ENCODE measurements at regions not wholly inside any gene's neighbourhood (a gene's known extent, or its start where the extent isn't known, plus 50 kb on each side); places are given as distances from the start of the nearest gene placed in this dataset.

DNA sequence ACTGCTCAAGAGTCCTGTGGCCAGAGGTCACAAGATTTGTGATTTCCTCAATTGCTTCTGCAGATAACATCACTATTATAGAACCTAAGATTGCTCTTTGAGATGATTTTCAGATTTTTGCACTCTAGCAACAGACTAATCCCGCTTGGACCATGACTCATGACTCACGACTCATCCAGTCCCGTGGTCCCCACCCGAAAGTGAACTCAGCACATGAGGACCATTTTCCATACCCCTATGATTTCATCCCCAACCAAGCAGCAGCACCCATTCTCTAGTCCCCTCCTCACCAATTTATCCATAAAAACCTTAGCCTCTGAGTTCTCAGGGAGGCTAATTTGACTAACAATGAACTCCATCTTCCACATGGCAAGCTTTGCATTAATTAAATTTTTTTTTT is 106.3 kb upstream of the ALCAM start:
- Mint-ChIP-seq H3K4me1 (no peaks in the 10 kb centered on the region), H3K27me3 (ENCODE audit: low read depth in 2 of 2) (no peaks in the 10 kb centered on the region), H3K36me3 (no peaks in the 10 kb centered on the region), H3K4me3 (no peak overlapping the region), H3K9me3 (peaks cover 0 to 8% of the 10 kb centered on the region in 2 donors), H3K27ac (no peak overlapping the region)
- DNase-seq (no peak), ATAC-seq (no peak)
- H3K4me1 ChIP-seq (ENCODE audit: control insufficient read depth, insufficient read depth, low read length): no peaks in the 10 kb centered on the region
- TF ChIP-seq, protein P1, sequence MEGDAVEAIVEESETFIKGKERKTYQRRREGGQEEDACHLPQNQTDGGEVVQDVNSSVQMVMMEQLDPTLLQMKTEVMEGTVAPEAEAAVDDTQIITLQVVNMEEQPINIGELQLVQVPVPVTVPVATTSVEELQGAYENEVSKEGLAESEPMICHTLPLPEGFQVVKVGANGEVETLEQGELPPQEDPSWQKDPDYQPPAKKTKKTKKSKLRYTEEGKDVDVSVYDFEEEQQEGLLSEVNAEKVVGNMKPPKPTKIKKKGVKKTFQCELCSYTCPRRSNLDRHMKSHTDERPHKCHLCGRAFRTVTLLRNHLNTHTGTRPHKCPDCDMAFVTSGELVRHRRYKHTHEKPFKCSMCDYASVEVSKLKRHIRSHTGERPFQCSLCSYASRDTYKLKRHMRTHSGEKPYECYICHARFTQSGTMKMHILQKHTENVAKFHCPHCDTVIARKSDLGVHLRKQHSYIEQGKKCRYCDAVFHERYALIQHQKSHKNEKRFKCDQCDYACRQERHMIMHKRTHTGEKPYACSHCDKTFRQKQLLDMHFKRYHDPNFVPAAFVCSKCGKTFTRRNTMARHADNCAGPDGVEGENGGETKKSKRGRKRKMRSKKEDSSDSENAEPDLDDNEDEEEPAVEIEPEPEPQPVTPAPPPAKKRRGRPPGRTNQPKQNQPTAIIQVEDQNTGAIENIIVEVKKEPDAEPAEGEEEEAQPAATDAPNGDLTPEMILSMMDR (IDR thresholded peaks at IDR 0.05): no peak
- H3K4me3 ChIP-seq (ENCODE audit: low read length): no peak overlapping the region
- WGBS (ENCODE audit: insufficient coverage): 86% methylated on average over 4 of the region's 4 CpGs
- H3K9me3 ChIP-seq (ENCODE audit: control insufficient read depth, insufficient read depth, low read length): no peaks in the 10 kb centered on the region
- H3K36me3 ChIP-seq (ENCODE audit: control insufficient read depth, insufficient read depth, low read length): no peaks in the 10 kb centered on the region
- intact Hi-C loops (cut with micrococcal nuclease): no loop called here
- H3K27me3 ChIP-seq (ENCODE audit: control insufficient read depth, insufficient read depth, low read length): no peaks in the 10 kb centered on the region
- H3K27ac ChIP-seq (ENCODE audit: low read length): no peak overlapping the region

DNA sequence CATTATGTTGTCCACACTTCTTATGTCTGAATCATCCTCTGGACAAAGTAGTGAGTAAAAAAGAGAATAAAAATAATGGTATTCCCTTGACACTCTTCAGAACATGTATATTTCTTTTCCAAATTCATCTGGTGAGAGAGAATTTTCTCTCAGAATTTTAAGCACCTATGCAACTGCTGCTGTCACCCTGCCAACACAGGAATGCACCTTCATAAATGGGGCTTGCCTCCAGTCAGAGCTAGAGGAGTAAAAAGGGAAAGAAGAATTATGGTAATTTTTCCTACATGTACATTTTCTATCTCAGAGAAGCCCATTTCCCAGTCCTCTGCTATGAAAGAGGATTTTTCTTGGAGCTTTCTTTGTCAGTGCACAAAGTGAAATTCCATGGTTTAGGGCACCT is 92.2 kb upstream of the ALCAM start:
- no peak for ATAC-seq
- TF ChIP-seq, protein P1 (IDR thresholded peaks at IDR 0.05): no peak
- no peaks in the 10 kb centered on the region for H3K27me3 ChIP-seq (ENCODE audit: control insufficient read depth, insufficient read depth, low read length)
- intact Hi-C loops (cut with micrococcal nuclease): no loop called here
- no peak overlapping the region for H3K27ac Mint-ChIP-seq
- H3K36me3 Mint-ChIP-seq: no peaks in the 10 kb centered on the region
- no peaks in the 10 kb centered on the region for H3K4me1 Mint-ChIP-seq
- no peaks in the 10 kb centered on the region for H3K36me3 ChIP-seq (ENCODE audit: control insufficient read depth, insufficient read depth, low read length)
- no peak overlapping the region for H3K4me3 ChIP-seq (ENCODE audit: low read length)
- no peaks in the 10 kb centered on the region for H3K9me3 ChIP-seq (ENCODE audit: control insufficient read depth, insufficient read depth, low read length)
- DNase-seq: no peak
- no peak overlapping the region for H3K27ac ChIP-seq (ENCODE audit: low read length)
- H3K4me1 ChIP-seq (ENCODE audit: control insufficient read depth, insufficient read depth, low read length): no peaks in the 10 kb centered on the region
- H3K4me3 Mint-ChIP-seq: no peak overlapping the region
- no peaks in the 10 kb centered on the region for H3K27me3 Mint-ChIP-seq (ENCODE audit: low read depth in 2 of 2)
- peaks cover 0 to 3% of the 10 kb centered on the region in 2 donors for H3K9me3 Mint-ChIP-seq

DNA sequence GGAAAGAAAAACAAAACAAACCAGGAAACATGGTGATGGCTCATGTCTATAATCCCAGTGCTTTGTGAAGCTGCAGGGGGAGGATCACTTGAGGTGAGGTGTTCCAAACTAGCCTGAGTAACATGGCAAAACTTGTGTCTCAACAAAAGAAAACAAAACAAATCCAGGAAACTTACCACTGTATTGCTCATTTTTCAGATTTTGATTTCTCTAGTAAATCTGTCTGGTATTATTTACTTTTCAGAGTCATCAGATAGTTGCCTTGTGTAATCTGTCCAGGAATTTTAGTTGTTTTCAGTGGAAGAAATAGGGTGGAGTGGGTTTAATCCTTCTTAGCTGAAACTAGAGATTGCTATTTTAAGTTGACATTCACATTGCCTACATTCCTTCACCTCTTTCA is 91.8 kb upstream of the ALCAM start:
- TF ChIP-seq, protein P1 (IDR thresholded peaks at IDR 0.05): no peak
- no peak for DNase-seq
- Mint-ChIP-seq H3K9me3 (peaks cover 0 to 3% of the 10 kb centered on the region in 2 donors), H3K4me1 (no peaks in the 10 kb centered on the region), H3K27ac (no peak overlapping the region), H3K36me3 (no peaks in the 10 kb centered on the region), H3K27me3 (ENCODE audit: low read depth in 2 of 2) (no peaks in the 10 kb centered on the region), H3K4me3 (no peak overlapping the region)
- ATAC-seq: no peak
- Histone ChIP-seq H3K4me3 (ENCODE audit: low read length) (no peak overlapping the region), H3K27ac (ENCODE audit: low read length) (no peak overlapping the region), H3K4me1 (ENCODE audit: control insufficient read depth, insufficient read depth, low read length) (no peaks in the 10 kb centered on the region), H3K27me3 (ENCODE audit: control insufficient read depth, insufficient read depth, low read length) (no peaks in the 10 kb centered on the region), H3K9me3 (ENCODE audit: control insufficient read depth, insufficient read depth, low read length) (no peaks in the 10 kb centered on the region), H3K36me3 (ENCODE audit: control insufficient read depth, insufficient read depth, low read length) (no peaks in the 10 kb centered on the region)
- intact Hi-C loops (cut with micrococcal nuclease): no loop called here

DNA sequence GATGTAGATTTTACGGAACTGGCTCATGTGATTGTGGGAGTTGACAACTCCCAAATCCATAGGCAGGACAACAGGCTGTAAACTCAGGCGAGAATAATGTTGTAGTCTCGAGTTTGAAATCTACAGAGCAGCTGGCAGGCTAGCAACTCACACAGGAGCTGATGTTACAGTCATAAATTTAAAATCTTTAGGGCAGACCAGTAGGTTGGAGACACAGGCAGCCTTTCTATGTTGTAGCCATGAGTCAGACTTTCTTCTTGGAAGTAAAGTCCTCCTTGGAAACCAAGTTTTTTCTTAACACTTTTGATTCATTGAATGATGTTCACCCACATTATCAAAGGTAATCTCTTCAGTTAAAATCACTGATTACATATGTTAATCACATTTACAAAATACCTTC is 89.1 kb upstream of the ALCAM start:
- DNase-seq: no peak
- Mint-ChIP-seq H3K4me1 (no peaks in the 10 kb centered on the region), H3K9me3 (peaks cover 2 to 6% of the 10 kb centered on the region in 2 donors), H3K4me3 (no peak overlapping the region), H3K36me3 (no peaks in the 10 kb centered on the region), H3K27ac (no peak overlapping the region), H3K27me3 (ENCODE audit: low read depth in 2 of 2) (no peaks in the 10 kb centered on the region)
- Histone ChIP-seq H3K27ac (ENCODE audit: low read length) (no peak overlapping the region), H3K36me3 (ENCODE audit: control insufficient read depth, insufficient read depth, low read length) (no peaks in the 10 kb centered on the region), H3K9me3 (ENCODE audit: control insufficient read depth, insufficient read depth, low read length) (no peaks in the 10 kb centered on the region), H3K4me3 (ENCODE audit: low read length) (no peak overlapping the region), H3K4me1 (ENCODE audit: control insufficient read depth, insufficient read depth, low read length) (no peaks in the 10 kb centered on the region), H3K27me3 (ENCODE audit: control insufficient read depth, insufficient read depth, low read length) (no peaks in the 10 kb centered on the region)
- ATAC-seq: no peak
- 82% methylated on average over 3 of the region's 3 CpGs for WGBS (ENCODE audit: insufficient coverage)
- TF ChIP-seq, protein P1 (IDR thresholded peaks at IDR 0.05): no peak
- intact Hi-C loops (cut with micrococcal nuclease): no loop called here
